SK-N-SH (cell line): ENCODE measurements at regions not wholly inside any gene's neighbourhood (a gene's known extent, or its start where the extent isn't known, plus 50 kb on each side); places are given as distances from the start of the nearest gene placed in this dataset.

Source experiments
- CTCF ChIA-PET: fragments of 300-600, 350-600 bp; formaldehyde crosslinking; extraction: SDS; loops from one replicate; lab custom pipeline; 2021; lab: Yijun Ruan, JAX
- POLR2A ChIA-PET: fragments of 350-600 bp; sonication (Branson Sonifier 250); formaldehyde crosslinking; extraction: SDS; loops from one replicate; lab custom pipeline; 2020; ENCODE audit warnings: antibody characterized with exemption, inconsistent platforms; lab: Yijun Ruan, JAX
- DNase-seq: peaks from one replicate; pipeline ENCODE4 v3.0.0; 2012
- H2AFZ ChIP-seq: fragments of 200-600 bp; sonication (generic); 2 replicates; pipeline ENCODE4 v1.8.1; 2016; ENCODE audit warnings: antibody characterized with exemption, mild to moderate bottlenecking, low read depth
- H3F3A ChIP-seq: fragments of 200-600 bp; sonication (generic); replicated peaks from 2 replicates; pipeline ENCODE3; 2016; ENCODE audit warnings: antibody characterized with exemption, mild to moderate bottlenecking; ENCODE audit not compliant: insufficient read depth
- H3K27ac ChIP-seq, 2 experiments: fragments of 200-500 bp in 1 of 2; fragments of 200-600 bp in 1 of 2; sonication (Bioruptor generic) in 1 of 2; sonication (generic), shearing (Covaris generic) in 1 of 2; 2 replicates each; pipeline versions ENCODE4 v1.5.1 to v1.6.1; 2014 to 2016; ENCODE audit warnings: low read depth in 2 of 2, inconsistent platforms in 1 of 2, low read length in 1 of 2, mild to moderate bottlenecking in 1 of 2, mixed read lengths in 1 of 2
- H3K27me3 ChIP-seq: fragments of 200-600 bp; sonication (generic), shearing (Covaris generic); 2 replicates; pipeline ENCODE4 v1.6.1; 2016; ENCODE audit warnings: mixed run types; ENCODE audit not compliant: insufficient read depth
- H3K36me3 ChIP-seq, 2 experiments: fragments of 200-500 bp in 1 of 2; fragments of 200-600 bp in 1 of 2; sonication (Bioruptor generic) in 1 of 2; sonication (generic) in 1 of 2; replicated peaks in 1 of 2; 2 replicates each; pipeline versions ENCODE3 to v1.5.1; 2014 to 2016; ENCODE audit warnings: low read length in 1 of 2, mild to moderate bottlenecking in 1 of 2; ENCODE audit not compliant: insufficient read depth in 2 of 2, control insufficient read depth in 1 of 2
- H3K4me1 ChIP-seq, 2 experiments: fragments of 200-500 bp in 1 of 2; fragments of 200-600 bp in 1 of 2; sonication (Bioruptor generic) in 1 of 2; sonication (generic), shearing (Covaris generic) in 1 of 2; 2 replicates each; pipeline versions ENCODE4 v1.5.1 to v1.6.1; 2014 to 2016; ENCODE audit warnings: low read depth in 1 of 2, low read length in 1 of 2, mixed run types in 1 of 2; ENCODE audit not compliant: insufficient read depth in 2 of 2, control insufficient read depth in 1 of 2
- H3K4me2 ChIP-seq: fragments of 200-600 bp; sonication (generic), shearing (Covaris generic); 2 replicates; pipeline ENCODE4 v1.6.1; 2017; ENCODE audit warnings: mixed run types
- H3K4me3 ChIP-seq, 2 experiments: fragments of 200-500 bp in 1 of 2; fragments of 200-600 bp in 1 of 2; sonication (Bioruptor generic) in 1 of 2; sonication (generic), shearing (Covaris generic) in 1 of 2; 2 replicates each; pipeline versions ENCODE4 v1.5.1 to v1.8.1; 2014 to 2016; ENCODE audit warnings: low read depth in 2 of 2, inconsistent platforms in 1 of 2, low read length in 1 of 2, mild to moderate bottlenecking in 1 of 2, mixed read lengths in 1 of 2, moderate library complexity in 1 of 2
- H3K79me2 ChIP-seq: fragments of 200-600 bp; sonication (generic); 2 replicates; pipeline ENCODE4 v1.8.1; 2017; ENCODE audit warnings: mild to moderate bottlenecking; ENCODE audit not compliant: insufficient read depth
- H3K9ac ChIP-seq: fragments of 200-600 bp; sonication (generic); 2 replicates; pipeline ENCODE4 v1.6.1; 2017; ENCODE audit warnings: mixed run types
- H3K9me2 ChIP-seq: fragments of 200-600 bp; sonication (generic); 2 replicates; pipeline ENCODE4 v1.6.1; 2017; ENCODE audit warnings: mixed run types
- H3K9me3 ChIP-seq: fragments of 200-600 bp; sonication (generic); 2 replicates; pipeline ENCODE4 v1.6.1; 2017; ENCODE audit warnings: mixed run types, mild to moderate bottlenecking, moderate library complexity
- H4K20me1 ChIP-seq: fragments of 200-600 bp; sonication (generic); 2 replicates; pipeline ENCODE4 v1.6.1; 2017; ENCODE audit warnings: mild to moderate bottlenecking, mixed run types; ENCODE audit not compliant: insufficient read depth
- CHD2 ChIP-seq: fragments of 150-350 bp; IDR thresholded peaks from 2 replicates; pipeline ENCODE4 v1.6.1; 2018; ENCODE audit warnings: low read length; ENCODE audit not compliant: partially characterized antibody
- EZH2phosphoT487 ChIP-seq: fragments of 200-600 bp; sonication (generic); IDR thresholded peaks from 2 replicates; pipeline ENCODE4 v1.6.1; 2017; ENCODE audit warnings: low read depth, mixed run types, mild to moderate bottlenecking, antibody characterized with exemption, moderate library complexity, borderline replicate concordance
- FOXJ3 ChIP-seq: sonication (generic); formaldehyde crosslinking; IDR thresholded peaks from 2 replicates; pipeline ENCODE4 v1.5.1; 2020; ENCODE audit warnings: mild to moderate bottlenecking, missing genetic modification reagents
- GATA2 ChIP-seq: sonication (generic); formaldehyde crosslinking; IDR thresholded peaks from 2 replicates; pipeline ENCODE4 v1.5.0; 2020; ENCODE audit warnings: mild to moderate bottlenecking, missing genetic modification reagents
- MAX ChIP-seq: IDR thresholded peaks from 2 replicates; pipeline ENCODE4 v1.4.0; 2012; ENCODE audit warnings: low read depth
- MEF2A ChIP-seq: IDR thresholded peaks from 2 replicates; pipeline ENCODE4 v1.4.0; 2012; ENCODE audit warnings: low read depth, borderline replicate concordance
- POLR2AphosphoS5 ChIP-seq: IDR thresholded peaks from 2 replicates; pipeline ENCODE4 v1.6.1; 2012; ENCODE audit warnings: low read depth, low read length
- RAD21 ChIP-seq: IDR thresholded peaks from 2 replicates; pipeline ENCODE4 v1.6.1; 2012; ENCODE audit warnings: mild to moderate bottlenecking, low read length
- RCOR1 ChIP-seq: fragments of 150-350 bp; IDR thresholded peaks from 2 replicates; pipeline ENCODE4 v1.6.1; 2017; ENCODE audit warnings: antibody characterized with exemption, low read length
- RXRA ChIP-seq: IDR thresholded peaks from 2 replicates; pipeline ENCODE4 v1.4.0; 2012; ENCODE audit warnings: low read depth, mild to moderate bottlenecking, borderline replicate concordance
- SMC3 ChIP-seq: IDR thresholded peaks from 2 replicates; pipeline ENCODE4 v1.6.1; 2012; ENCODE audit warnings: low read depth, low read length, improper control_type of control experiment
- TEAD4 ChIP-seq: IDR thresholded peaks from 2 replicates; pipeline ENCODE4 v1.4.0; 2012; ENCODE audit warnings: mild to moderate bottlenecking, borderline replicate concordance; ENCODE audit not compliant: insufficient read depth
- WGBS: methylation state at CpG from one replicate; pipeline ENCODE4 v1.1.6; 2017; ENCODE audit warnings: low lambda C conversion rate; 5-methylcytosine and 5-hydroxymethylcytosine counted together

- POLR2A ChIA-PET = no interaction called here
- no peaks in the 10 kb centered on the region for H3K4me1 ChIP-seq
- no peaks in the 10 kb centered on the region for H3K36me3 ChIP-seq
- no peak overlapping the region for H3K4me3 ChIP-seq
- no peaks in the 10 kb centered on the region for H3K9me2 ChIP-seq
- no peak for TF ChIP-seq SMC3
- no peak for TF ChIP-seq RAD21
- no peak for TF ChIP-seq GATA2 (CRISPR knock-in tag)
- no peak for TF ChIP-seq FOXJ3 (CRISPR knock-in tag)
- no peak for TF ChIP-seq MAX
- TF ChIP-seq TEAD4 = no peak
- TF ChIP-seq MEF2A = no peak
- TF ChIP-seq POLR2AphosphoS5 = no peak
- no peaks in the 10 kb centered on the region for H3K79me2 ChIP-seq
- H4K20me1 ChIP-seq = no peaks in the 10 kb centered on the region
- H2AFZ ChIP-seq = no peak overlapping the region
- H3K9ac ChIP-seq = no peak overlapping the region
- no peaks in the 10 kb centered on the region for H3F3A ChIP-seq
- no peaks in the 10 kb centered on the region for H3K27me3 ChIP-seq
- 5% methylated on average over 3 of the region's 3 CpGs for WGBS
- no peak overlapping the region for H3K27ac ChIP-seq
- no peak overlapping the region for H3K4me2 ChIP-seq
- CTCF ChIA-PET = no interaction called here
- no peaks in the 10 kb centered on the region for H3K9me3 ChIP-seq
- DNase-seq = no peak
Observed at GRCh38 chr3:86595696-86596095, 395.3 kb downstream of the VGLL3 start.

- H4K20me1 ChIP-seq = no peaks in the 10 kb centered on the region
- H3K9me2 ChIP-seq = no peaks in the 10 kb centered on the region
- no peaks in the 10 kb centered on the region for H3K79me2 ChIP-seq
- TF ChIP-seq SMC3 (no peak), RXRA (no peak), CHD2 (no peak)
- H3K27ac ChIP-seq = no peak overlapping the region
- 0% methylated on average over 1 of the region's 1 CpG for WGBS
- H3F3A ChIP-seq = no peaks in the 10 kb centered on the region
- H3K9me3 ChIP-seq = no peaks in the 10 kb centered on the region
- ChIA-PET POLR2A (no interaction called here), CTCF (no interaction called here)
- no peak overlapping the region for H3K9ac ChIP-seq
- H3K27me3 ChIP-seq = no peaks in the 10 kb centered on the region
- no peak overlapping the region for H3K4me3 ChIP-seq
- H3K4me1 ChIP-seq = no peaks in the 10 kb centered on the region
- no peak overlapping the region for H2AFZ ChIP-seq
- H3K4me2 ChIP-seq = no peak overlapping the region
- H3K36me3 ChIP-seq = no peaks in the 10 kb centered on the region
- DNase-seq = no peak
Observed at GRCh38 chr3:86594838-86595237, 396.1 kb downstream of the VGLL3 start.

GRCh38 chr3:86578071-86578470, 412.9 kb downstream of the VGLL3 start:
- no peaks in the 10 kb centered on the region for H3K9me3 ChIP-seq
- ChIA-PET CTCF (no interaction called here), POLR2A (no interaction called here)
- no peaks in the 10 kb centered on the region for H4K20me1 ChIP-seq
- H3K4me3 ChIP-seq = no peak overlapping the region
- H3K4me1 ChIP-seq = no peaks in the 10 kb centered on the region
- 0% methylated on average over 2 of the region's 2 CpGs for WGBS
- peaks cover 2% of the 10 kb centered on the region; the same call in 1 of the 2 replicates for H3K9me2 ChIP-seq
- H3K27me3 ChIP-seq = no peaks in the 10 kb centered on the region
- no peak for TF ChIP-seq MEF2A
- no peak for TF ChIP-seq RCOR1
- no peak for TF ChIP-seq EZH2phosphoT487
- no peaks in the 10 kb centered on the region for H3K36me3 ChIP-seq
- no peaks in the 10 kb centered on the region for H3K79me2 ChIP-seq
- no peak overlapping the region for H2AFZ ChIP-seq
- DNase-seq = no peak
- no peaks in the 10 kb centered on the region for H3F3A ChIP-seq
- no peak overlapping the region for H3K4me2 ChIP-seq
- no peak overlapping the region for H3K9ac ChIP-seq
- no peak overlapping the region for H3K27ac ChIP-seq
